ENCODE measurements at regions not wholly inside any gene's neighbourhood (a gene's known extent, or its start where the extent isn't known, plus 50 kb on each side); places are given as distances from the start of the nearest gene placed in this dataset.

DNA sequence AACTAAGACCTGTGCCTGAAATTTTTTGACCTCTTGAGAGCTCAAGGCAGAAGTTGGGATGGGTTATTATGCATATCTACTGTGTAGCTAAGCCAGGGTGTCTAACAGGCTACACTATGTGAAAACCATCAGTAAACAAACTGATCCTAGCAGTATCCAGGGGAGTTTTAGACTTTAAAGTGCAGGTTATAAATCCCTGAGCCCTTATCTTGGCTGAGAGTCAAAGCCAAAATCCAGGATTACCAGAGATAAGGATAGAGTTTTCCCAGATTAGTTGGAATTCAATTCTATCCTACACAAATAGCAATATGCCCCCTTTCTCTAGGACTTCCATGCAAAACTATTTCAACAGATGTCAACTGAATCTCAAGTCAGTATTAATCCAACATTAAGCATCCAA, 1229.7 kb downstream of the GRIK2 start:
- H3K27me3 Mint-ChIP-seq, result no peaks in the 10 kb centered on the region
- H3K9me3 Mint-ChIP-seq, result no peaks in the 10 kb centered on the region
- no peaks in the 10 kb centered on the region for H3K4me1 Mint-ChIP-seq
- H3K27ac Mint-ChIP-seq, result no peak overlapping the region
- H3K4me3 Mint-ChIP-seq, result no peak overlapping the region
- H3K36me3 Mint-ChIP-seq, result no peaks in the 10 kb centered on the region
- DNase-seq, result no peak

DNA sequence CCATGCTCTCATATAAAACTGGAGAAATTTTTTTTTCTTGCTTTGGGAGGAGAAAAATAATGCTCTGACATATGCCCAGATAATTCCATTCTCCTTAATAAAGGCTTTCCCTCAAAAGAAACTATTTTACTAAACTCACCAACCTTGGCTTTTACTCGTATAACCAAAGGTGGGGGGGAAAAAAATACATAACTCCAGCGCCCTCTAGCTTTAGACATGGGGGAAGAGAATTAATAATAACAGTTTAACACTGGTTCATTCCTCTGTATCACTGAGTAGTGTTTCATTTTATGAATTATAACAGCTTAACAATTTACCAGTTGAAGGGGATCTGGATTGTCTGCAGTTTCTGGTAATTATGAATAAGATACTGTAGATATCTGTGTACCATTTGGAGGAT, 1226.1 kb downstream of the GRIK2 start:
- no peak for DNase-seq
- no peaks in the 10 kb centered on the region for H3K27me3 Mint-ChIP-seq
- H3K27ac Mint-ChIP-seq, result no peak overlapping the region
- no peak overlapping the region for H3K4me3 Mint-ChIP-seq
- no peaks in the 10 kb centered on the region for H3K4me1 Mint-ChIP-seq
- no peaks in the 10 kb centered on the region for H3K36me3 Mint-ChIP-seq
- H3K9me3 Mint-ChIP-seq, result no peaks in the 10 kb centered on the region

GRCh38 chr6:102582569-102582968, 1189.1 kb downstream of the GRIK2 start:
- DNase-seq, result no peak
- Mint-ChIP-seq H3K36me3 (no peaks in the 10 kb centered on the region), H3K4me1 (no peaks in the 10 kb centered on the region), H3K9me3 (no peaks in the 10 kb centered on the region), H3K27me3 (no peaks in the 10 kb centered on the region), H3K27ac (no peak overlapping the region), H3K4me3 (no peak overlapping the region)

- no peak overlapping the region for H3K4me3 Mint-ChIP-seq
- H3K36me3 Mint-ChIP-seq, result no peaks in the 10 kb centered on the region
- no peak overlapping the region for H3K27ac Mint-ChIP-seq
- DNase-seq, result no peak
- H3K9me3 Mint-ChIP-seq, result no peaks in the 10 kb centered on the region
- H3K27me3 Mint-ChIP-seq, result no peaks in the 10 kb centered on the region
- H3K4me1 Mint-ChIP-seq, result no peaks in the 10 kb centered on the region
Observed at GRCh38 chr6:102581378-102582124, 1188.0 kb downstream of the GRIK2 start.

DNA sequence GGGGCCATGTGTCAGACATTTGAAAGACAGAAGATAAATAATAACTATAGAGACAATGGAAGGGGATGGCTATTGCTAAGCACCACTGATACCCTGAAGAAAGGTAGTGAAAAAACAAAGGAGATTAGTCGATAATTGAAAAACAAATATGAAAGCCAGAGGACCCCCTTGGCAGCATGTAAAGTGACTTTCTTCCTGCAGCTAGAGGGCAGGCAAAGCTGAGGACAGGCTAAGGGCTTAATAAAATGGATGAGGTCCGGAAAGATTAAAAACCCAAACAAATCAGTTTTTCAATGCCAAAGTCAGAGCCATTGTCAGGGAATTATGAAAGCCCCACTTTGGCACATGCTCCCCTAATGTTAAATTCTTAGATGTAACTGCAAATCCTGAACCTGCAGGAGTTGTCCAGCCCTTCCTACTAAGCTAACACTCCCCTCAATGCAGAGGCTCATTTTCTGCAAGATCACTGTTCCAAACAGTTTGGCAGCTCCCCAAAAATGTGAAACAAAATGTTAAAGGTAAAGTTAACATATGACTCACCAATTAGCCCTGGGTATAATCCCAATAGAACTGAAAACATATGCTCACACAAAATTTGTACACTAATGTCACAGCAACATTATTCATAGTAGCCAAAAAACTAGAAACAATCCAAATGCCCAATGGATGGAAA, 1177.9 kb downstream of the GRIK2 start:
- H3K36me3 Mint-ChIP-seq, result no peaks in the 10 kb centered on the region
- no peak for DNase-seq
- no peak overlapping the region for H3K27ac Mint-ChIP-seq
- no peaks in the 10 kb centered on the region for H3K4me1 Mint-ChIP-seq
- H3K27me3 Mint-ChIP-seq, result no peaks in the 10 kb centered on the region
- no peak overlapping the region for H3K4me3 Mint-ChIP-seq
- no peaks in the 10 kb centered on the region for H3K9me3 Mint-ChIP-seq

DNA sequence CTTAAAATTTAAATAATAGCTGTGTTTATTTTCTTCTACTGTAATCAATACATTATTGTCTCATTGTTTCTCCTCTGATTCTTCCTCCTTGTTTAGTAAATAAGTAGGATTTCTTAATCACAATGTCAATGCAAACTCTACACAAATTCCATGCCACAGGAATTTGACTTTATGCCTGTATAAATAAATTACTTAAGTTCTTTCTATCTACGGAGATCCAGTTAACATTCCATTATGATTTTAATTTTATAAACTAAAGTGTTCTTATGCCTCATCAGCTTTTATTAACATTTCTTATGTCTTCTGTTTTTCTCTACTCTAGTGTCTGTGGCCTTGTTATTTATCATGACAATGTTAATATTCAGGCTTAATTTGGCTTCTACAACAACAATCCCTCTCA, 1169.2 kb downstream of the GRIK2 start:
- DNase-seq, result no peak
- Mint-ChIP-seq H3K27me3 (no peaks in the 10 kb centered on the region), H3K4me1 (no peaks in the 10 kb centered on the region), H3K4me3 (no peak overlapping the region), H3K27ac (no peak overlapping the region), H3K36me3 (no peaks in the 10 kb centered on the region), H3K9me3 (no peaks in the 10 kb centered on the region)

DNA sequence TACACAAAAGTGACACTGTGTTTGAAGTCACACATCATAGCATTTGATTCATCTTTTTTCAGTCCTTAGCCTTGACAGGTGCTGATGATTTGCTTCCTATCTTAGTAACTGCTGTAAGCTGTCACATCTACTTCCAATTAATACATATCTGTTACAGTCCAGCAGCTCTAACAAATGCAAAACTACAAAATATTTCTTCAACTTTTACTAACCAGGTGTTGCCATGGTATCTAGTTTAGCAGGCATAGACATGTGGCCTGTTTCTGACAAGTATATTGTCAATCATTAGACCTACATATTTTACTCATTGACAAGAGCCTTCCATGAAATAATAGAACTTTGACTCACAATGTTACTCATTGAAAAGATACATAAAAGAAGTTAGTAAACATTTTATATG, 1159.7 kb downstream of the GRIK2 start:
- Mint-ChIP-seq H3K4me3 (no peak overlapping the region), H3K9me3 (peaks cover 2% of the 10 kb centered on the region), H3K27ac (no peak overlapping the region), H3K27me3 (no peaks in the 10 kb centered on the region), H3K4me1 (no peaks in the 10 kb centered on the region), H3K36me3 (no peaks in the 10 kb centered on the region)
- DNase-seq, result no peak

GRCh38 chr6:102549221-102549874, 1155.8 kb downstream of the GRIK2 start:
- Mint-ChIP-seq H3K9me3 (peaks cover 4% of the 10 kb centered on the region), H3K27ac (no peak overlapping the region), H3K36me3 (no peaks in the 10 kb centered on the region), H3K4me1 (no peaks in the 10 kb centered on the region), H3K4me3 (no peak overlapping the region), H3K27me3 (no peaks in the 10 kb centered on the region)
- DNase-seq, result no peak

DNA sequence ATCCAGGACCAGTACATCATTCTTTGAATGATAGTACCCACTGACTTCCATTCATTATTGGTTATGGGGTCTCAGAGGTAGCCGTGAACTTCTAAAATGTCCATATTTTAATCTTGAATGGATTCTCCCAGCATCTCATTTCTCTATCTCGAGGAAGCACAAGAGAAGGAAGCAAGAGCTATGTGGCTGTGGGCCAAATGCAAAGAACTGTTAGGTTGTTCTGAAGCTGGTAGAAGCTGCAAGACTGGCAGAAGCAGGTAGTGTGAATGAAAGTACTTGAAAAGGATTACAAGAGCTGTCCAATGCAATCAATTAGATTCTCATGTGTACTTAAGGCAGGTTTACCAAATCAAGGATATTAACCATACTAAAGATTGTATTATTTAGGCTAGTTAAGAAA, 1131.8 kb downstream of the GRIK2 start:
- no peaks in the 10 kb centered on the region for H3K36me3 Mint-ChIP-seq
- H3K4me3 Mint-ChIP-seq, result no peak overlapping the region
- no peaks in the 10 kb centered on the region for H3K27me3 Mint-ChIP-seq
- H3K9me3 Mint-ChIP-seq, result no peaks in the 10 kb centered on the region
- no peak overlapping the region for H3K27ac Mint-ChIP-seq
- no peak for DNase-seq
- H3K4me1 Mint-ChIP-seq, result no peaks in the 10 kb centered on the region

- Mint-ChIP-seq H3K9me3 (no peaks in the 10 kb centered on the region), H3K27ac (no peak overlapping the region), H3K27me3 (no peaks in the 10 kb centered on the region), H3K4me1 (no peaks in the 10 kb centered on the region), H3K4me3 (no peak overlapping the region), H3K36me3 (no peaks in the 10 kb centered on the region)
- DNase-seq, result no peak
Observed at GRCh38 chr6:102520966-102521365, 1127.5 kb downstream of the GRIK2 start.

GRCh38 chr6:102517506-102517905, 1124.0 kb downstream of the GRIK2 start:
- H3K27ac Mint-ChIP-seq, result no peak overlapping the region
- DNase-seq, result no peak
- H3K4me3 Mint-ChIP-seq, result no peak overlapping the region
- no peaks in the 10 kb centered on the region for H3K36me3 Mint-ChIP-seq
- H3K9me3 Mint-ChIP-seq, result no peaks in the 10 kb centered on the region
- no peaks in the 10 kb centered on the region for H3K4me1 Mint-ChIP-seq
- H3K27me3 Mint-ChIP-seq, result no peaks in the 10 kb centered on the region

DNA sequence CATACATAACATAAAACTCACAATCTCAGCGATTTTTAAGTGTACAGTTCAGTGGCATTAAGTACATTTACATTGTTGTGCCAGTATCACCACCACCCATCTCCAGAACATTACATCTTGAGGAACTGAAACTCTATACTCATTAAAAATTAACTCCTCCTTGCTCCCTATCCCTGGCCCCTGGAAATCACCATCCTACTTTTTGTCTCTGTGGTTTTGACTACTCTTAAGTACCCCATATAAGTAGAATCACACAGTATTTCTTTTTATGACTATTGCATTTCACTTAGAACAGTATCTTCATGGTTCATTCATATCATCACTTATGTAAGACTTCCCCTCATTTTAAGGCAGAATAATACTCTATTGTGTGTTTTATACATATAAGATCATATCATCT, 1108.1 kb downstream of the GRIK2 start:
- H3K27me3 Mint-ChIP-seq, result no peaks in the 10 kb centered on the region
- peaks cover 25% of the 10 kb centered on the region for H3K9me3 Mint-ChIP-seq
- H3K36me3 Mint-ChIP-seq, result no peaks in the 10 kb centered on the region
- H3K27ac Mint-ChIP-seq, result no peak overlapping the region
- no peaks in the 10 kb centered on the region for H3K4me1 Mint-ChIP-seq
- no peak for DNase-seq
- no peak overlapping the region for H3K4me3 Mint-ChIP-seq

GRCh38 chr6:102494808-102495207, 1101.3 kb downstream of the GRIK2 start:
- H3K4me1 Mint-ChIP-seq, result no peaks in the 10 kb centered on the region
- peaks cover 2% of the 10 kb centered on the region for H3K9me3 Mint-ChIP-seq
- no peaks in the 10 kb centered on the region for H3K36me3 Mint-ChIP-seq
- no peak overlapping the region for H3K4me3 Mint-ChIP-seq
- DNase-seq, result no peak
- H3K27ac Mint-ChIP-seq, result no peak overlapping the region
- no peaks in the 10 kb centered on the region for H3K27me3 Mint-ChIP-seq

- Mint-ChIP-seq H3K4me1 (no peaks in the 10 kb centered on the region), H3K36me3 (no peaks in the 10 kb centered on the region), H3K27ac (no peak overlapping the region), H3K9me3 (peaks cover 4% of the 10 kb centered on the region), H3K27me3 (no peaks in the 10 kb centered on the region), H3K4me3 (no peak overlapping the region)
- DNase-seq, result no peak
Observed at GRCh38 chr6:102493485-102493884, 1100.0 kb downstream of the GRIK2 start.

DNA sequence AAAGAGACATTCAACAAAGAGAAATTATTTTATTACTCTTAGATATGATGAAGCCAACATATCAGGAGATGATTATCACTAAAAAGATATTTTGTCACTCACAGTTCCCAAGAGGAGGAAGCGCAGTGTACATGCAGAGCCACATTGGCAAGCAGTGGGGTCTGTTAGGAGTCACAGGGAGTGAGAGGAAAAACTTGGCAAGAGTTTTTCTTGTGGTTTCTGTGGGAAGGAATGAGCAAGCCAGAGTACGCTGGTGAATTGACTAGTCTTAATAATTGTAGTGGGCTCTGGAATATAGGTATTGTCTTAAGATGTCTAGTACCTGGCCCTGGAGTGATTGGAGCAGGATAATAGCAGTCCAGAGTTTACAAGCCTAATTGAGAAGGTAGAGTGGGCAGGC, 1095.2 kb downstream of the GRIK2 start:
- no peaks in the 10 kb centered on the region for H3K4me1 Mint-ChIP-seq
- H3K27me3 Mint-ChIP-seq, result no peaks in the 10 kb centered on the region
- H3K9me3 Mint-ChIP-seq, result peaks cover 5% of the 10 kb centered on the region
- no peaks in the 10 kb centered on the region for H3K36me3 Mint-ChIP-seq
- DNase-seq, result no peak
- H3K4me3 Mint-ChIP-seq, result no peak overlapping the region
- H3K27ac Mint-ChIP-seq, result no peak overlapping the region

GRCh38 chr6:102485480-102485879, 1092.0 kb downstream of the GRIK2 start:
- DNase-seq, result no peak
- Mint-ChIP-seq H3K36me3 (no peaks in the 10 kb centered on the region), H3K4me3 (no peak overlapping the region), H3K4me1 (no peaks in the 10 kb centered on the region), H3K9me3 (peaks cover 7% of the 10 kb centered on the region), H3K27me3 (no peaks in the 10 kb centered on the region), H3K27ac (no peak overlapping the region)

Measured in activated naive CD8-positive, alpha-beta T cell treated with anti-CD3 and anti-CD28 coated beads for 36 hours (primary cell).